Stimulated activated CD4-positive, alpha-beta T cell treated with anti-CD3 and anti-CD28 coated beads, Interleukin-15, amount 100 ng/mL, for 1 hour (primary cell): ENCODE measurements at regions not wholly inside any gene's neighbourhood (a gene's known extent, or its start where the extent isn't known, plus 50 kb on each side); places are given as distances from the start of the nearest gene placed in this dataset.
"Not testable (repeated sequence)": the region's sequence is repeated elsewhere in the genome, so short reads cannot be mapped to it uniquely, and the experiment has no call there.

Source experiments
- DNase-seq, 2 donors: peaks; one replicate each; pipeline ENCODE4 v3.0.0-alpha.2; 2020; ENCODE audit warnings: low read depth in 1 of 2, low spot score in 1 of 2

DNA sequence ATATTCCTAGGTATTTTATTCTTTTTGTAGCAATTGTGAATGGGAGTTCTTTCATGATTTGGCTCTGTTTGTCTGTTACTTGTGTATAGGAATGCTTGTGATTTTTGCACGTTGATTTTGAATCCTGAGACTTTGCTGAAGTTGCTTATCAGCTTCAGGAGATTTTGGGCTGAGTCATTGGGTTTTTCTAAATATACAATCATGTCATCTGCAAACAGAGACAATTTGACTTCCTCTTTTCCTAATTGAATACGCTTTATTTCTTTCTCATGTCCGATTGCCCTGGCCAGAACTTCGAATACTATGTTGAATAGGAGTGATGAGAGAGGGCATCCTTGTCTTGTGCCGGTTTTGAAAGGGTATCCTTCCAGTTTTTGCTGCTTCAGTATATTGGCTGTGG lies 234.6 kb upstream of the RASGRP1 start:
- not testable (repeated sequence) for DNase-seq

DNA sequence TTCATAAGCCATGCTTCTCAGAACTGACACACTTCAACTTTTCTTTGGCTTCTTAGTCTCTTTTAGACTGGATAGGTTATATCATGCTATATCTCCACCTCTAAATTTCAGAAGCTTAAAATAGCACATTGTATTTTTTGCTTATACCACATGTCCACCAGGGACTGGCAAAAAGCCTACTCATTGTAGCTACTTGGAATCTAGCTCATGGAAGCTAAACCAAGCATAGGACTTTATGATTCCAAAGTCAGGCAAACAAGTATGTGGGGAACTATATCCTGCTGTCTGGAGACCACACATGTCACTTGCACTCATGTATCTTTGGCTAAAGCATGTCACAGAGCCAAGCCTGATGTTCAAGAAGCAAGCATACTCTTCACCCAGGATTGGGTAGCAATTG lies 245.0 kb upstream of the RASGRP1 start:
- DNase-seq, result no peak

DNA sequence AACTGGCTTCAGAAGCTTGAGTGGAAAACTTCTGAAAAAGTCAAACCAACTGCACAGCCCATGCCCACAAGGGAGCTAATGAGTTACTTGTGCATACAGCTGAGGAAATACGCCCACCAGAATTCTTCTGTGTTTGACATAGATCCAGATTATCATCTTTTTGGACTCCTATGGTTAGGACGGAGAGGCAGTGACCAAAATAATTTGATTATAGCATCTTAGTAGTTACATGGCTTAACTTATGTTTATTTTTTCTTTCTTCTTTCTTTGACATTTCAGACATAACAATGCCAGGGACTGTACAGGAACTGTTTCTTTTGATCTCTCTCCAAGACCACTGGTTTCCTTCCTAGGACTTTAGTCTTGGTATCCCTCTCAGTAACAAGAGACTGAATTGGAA lies 246.1 kb upstream of the RASGRP1 start:
- DNase-seq, result no peak

DNA sequence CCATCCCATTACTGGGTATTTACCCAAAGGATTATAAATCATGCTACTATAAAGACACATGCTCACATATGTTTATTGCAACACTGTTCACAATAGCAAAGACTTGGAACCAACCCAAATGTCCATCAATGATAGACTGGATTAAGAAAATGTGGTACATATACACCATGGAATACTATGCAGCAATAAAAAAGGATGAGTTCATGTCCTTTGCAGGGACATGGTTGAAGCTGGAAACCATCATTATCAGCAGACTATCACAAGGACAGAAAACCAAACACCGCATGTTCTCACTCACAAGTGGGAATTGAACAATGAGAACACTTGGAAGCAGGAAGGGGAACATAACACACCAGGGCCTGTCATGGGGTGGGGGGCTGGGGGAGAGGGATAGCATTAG lies 249.6 kb upstream of the RASGRP1 start:
- not testable (repeated sequence) for DNase-seq

DNA sequence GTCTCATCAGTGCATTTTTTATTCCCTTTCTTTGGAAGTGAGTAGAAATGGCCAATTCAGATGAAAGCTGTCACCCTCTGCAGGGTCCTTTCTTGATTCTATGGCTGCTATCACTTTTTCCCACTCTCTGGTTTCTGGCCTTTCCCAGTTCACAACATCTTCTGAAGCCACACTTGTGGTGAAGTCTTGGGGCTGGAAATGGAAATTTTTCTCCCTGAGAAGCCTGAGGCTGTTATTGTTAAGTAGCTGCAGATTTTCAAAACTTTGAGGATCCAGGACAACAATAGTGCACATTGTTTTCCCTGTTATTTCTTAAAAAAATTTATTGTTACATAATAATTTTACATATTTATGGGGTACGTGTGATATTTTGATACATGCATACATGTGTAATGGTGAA lies 250.3 kb upstream of the RASGRP1 start:
- no peak for DNase-seq

DNA sequence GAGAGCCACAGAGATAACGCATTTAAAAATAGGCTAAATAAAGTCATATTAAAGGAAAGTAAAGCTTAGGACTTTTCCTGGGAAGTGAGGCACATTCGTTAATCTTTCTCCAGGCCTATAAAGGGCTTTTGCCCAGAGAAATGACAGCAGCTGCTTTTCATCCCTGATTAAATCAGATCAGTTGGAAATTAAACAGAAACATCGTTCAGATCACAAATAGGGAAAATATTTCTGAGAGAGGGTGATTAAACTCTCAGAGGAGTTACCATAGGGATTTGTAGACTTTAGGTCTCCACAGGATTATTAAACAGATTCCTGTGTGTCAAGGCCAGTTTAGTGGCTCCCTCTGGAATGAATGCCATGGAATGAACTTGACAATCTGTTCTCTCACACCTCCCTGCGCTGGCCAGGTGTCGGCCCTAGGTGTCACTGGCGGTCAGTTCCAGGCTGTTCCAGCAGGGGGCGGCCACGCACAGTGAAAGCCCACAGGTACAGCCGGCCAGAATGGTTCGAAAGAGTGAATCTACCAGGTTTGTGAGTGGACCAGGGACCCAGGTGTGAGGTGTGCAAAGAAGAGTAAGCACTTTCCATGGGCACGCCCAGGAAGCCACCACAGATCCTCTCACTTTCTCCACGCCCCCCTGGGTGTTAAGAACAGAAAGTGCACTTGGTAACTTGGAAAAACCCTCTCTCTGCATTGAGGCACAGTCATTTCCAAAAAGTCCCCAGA lies 253.0 kb upstream of the RASGRP1 start:
- DNase-seq, result peak; percentile 66 to 71

DNA sequence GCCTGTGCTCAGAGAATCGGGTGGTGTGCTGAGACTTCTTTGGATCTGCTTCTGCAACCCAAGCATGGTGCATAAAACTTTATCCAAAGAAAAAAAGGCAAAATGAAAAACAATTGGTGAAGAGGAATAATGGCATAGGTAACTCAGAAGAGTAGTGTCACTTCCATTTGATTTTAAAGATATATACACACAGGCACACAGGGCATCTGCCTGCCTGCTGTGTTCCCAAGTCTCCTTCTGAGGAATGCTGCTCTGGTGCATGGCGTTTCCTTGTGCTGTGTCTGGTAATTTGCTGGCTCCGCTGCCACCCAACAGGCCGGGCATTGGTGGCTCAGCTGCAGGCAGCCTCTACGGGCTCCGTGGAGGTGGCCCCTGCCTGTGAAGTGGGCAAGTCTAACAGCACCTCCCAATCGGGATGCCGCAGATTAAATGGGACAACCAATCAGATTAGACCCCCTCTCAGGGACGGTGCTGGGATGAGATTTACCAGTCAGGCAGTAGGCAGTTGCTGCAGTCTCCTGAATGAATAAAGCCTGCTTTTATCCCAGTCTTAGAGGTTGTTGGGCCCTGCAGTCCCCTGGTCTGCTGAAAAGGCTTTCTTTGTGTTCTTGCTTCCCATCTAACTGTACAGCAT lies 253.7 kb upstream of the RASGRP1 start:
- no peak for DNase-seq

DNA sequence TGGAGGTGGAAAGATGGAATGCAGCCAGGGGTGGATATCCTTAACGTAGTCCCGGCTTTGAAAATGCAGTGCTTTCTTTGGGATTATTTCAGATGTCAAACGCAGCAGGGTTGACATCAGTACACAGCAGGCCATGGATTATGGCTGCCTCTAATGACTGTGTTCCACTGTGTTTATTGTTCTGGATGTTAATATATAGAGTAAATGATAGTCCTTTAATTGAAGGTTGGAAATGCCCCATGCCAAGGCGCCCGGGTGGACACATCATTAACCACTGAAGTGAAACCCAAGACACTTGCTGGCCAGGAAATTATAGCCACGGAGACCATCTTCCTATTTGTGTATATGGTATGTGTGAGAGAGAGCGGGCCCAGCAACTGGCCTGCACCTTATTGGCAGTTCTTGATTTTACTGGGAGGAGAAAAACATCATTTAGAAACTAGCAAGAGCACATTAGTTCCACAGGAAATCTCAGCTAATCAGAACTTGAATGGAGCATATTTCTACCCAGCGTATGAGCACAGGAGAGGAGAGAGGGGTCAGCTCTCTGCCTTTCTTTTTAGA lies 254.9 kb upstream of the RASGRP1 start:
- no peak for DNase-seq

DNA sequence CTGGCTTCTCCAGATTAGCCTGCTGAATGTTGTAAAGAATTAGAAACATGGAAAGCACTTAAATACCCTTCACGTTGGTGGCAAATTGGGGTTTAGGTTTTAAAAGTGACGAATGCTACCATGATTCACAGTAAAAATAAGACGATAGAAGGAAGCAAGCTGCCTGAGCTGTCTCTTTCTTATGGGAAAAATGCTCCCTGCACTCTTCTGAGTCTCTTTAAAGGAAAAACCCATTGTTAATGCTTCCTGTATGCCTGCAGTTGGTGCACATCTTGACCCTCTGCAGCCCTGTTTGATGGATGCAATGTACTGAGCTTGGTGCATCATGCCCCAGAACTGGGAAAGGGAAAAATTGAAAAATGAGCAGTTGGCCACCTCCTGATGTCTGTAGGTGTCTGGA lies 258.6 kb upstream of the RASGRP1 start:
- no peak for DNase-seq

DNA sequence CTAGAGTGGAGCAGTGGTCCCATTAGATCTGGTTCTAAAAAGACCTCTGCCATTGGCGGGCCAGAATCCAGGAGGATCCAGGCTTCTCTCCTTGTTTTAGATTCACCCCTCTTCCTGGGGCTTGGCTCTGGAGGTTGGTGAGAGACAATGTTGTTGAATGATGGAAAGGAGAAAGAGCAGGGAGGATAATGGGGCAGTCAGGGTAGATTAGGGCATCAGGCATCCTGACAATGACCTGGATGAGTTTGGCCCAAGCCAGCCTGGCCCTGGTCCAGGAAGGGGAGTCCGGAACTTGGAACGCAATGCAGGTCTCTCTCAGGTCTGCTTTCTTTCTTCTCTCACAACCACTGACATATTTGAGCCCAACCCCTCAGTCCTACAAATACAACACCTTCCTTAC lies 260.1 kb upstream of the RASGRP1 start:
- DNase-seq, result no peak

DNA sequence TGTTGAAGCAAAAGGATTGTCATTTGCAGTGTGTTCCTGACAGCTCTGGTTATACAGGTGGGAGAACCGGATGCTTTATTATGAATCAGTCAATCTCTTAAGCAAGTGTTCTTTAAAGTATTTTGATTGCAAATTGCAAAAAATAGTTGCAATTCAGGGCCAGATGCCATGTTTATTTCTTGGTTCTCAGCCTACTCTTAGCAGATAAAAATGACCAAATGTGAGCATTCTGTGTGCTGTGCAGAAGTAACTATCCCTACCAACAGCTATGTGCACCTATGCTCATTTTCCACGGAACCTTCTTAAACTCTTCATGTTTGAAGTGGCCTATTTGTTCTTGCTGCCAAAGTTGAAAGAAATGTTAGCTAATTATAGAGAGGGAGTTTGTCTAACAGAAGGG lies 262.3 kb upstream of the RASGRP1 start:
- no peak for DNase-seq

DNA sequence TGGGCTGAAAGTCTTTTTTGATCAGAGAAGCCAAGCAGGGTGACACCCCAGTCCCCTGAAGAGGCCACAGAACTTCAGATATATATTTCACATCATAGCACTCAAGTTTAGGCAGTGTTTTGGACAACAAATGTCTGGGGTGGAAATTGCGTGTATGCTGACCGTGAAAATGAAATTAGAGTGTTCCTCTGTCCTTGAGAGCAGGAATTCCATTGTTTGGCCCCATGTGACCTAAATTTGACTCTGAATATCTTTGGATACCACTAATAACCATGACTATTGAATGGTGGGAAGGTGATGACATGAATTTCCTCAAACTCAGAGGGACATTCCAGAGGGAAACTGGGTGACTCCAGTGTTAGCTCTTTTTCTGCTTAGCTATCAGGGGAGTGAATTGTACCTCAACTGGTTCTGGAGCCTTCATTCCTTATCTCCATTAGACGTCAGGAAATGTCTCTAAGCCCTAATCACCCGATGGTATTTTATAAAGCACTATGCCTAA lies 263.5 kb upstream of the RASGRP1 start:
- no peak for DNase-seq

DNA sequence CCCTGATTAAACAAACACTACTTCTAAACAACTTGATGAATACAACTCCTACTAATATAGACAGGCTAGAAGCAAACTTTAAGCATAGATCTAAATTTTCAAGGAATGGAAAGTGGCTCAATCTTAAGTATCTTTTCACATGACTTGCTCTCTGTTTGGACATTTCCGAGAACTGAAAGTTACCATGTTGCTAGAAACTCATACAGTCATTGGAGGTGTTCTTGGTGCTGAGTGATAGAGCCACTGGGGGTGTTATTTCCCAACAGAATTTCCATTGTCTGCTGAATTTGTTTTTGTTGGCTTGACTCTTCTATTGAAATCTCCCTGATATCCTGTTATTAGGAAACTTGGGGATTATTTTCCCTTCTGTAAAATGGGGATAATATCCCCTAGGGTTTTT lies 264.5 kb upstream of the RASGRP1 start:
- no peak for DNase-seq

DNA sequence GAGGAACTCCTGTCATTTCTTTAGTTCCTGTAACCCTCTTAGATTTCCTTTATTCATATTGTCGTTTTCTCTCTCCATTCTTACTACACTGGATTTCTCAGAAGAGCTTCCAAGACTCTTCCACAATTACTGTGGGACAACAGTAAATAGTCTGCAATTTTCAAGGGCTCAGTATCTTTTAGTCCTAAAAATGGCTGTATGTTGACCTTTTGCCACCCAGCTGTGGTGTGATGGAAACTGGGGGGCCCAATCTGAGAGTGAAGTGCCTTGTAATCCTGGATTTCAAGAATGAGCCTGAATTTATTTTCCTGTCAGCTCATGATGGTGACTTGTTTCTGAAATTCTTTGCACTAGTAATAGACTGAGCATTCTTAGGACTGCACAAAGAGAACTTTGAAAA lies 277.6 kb upstream of the RASGRP1 start:
- no peak for DNase-seq

DNA sequence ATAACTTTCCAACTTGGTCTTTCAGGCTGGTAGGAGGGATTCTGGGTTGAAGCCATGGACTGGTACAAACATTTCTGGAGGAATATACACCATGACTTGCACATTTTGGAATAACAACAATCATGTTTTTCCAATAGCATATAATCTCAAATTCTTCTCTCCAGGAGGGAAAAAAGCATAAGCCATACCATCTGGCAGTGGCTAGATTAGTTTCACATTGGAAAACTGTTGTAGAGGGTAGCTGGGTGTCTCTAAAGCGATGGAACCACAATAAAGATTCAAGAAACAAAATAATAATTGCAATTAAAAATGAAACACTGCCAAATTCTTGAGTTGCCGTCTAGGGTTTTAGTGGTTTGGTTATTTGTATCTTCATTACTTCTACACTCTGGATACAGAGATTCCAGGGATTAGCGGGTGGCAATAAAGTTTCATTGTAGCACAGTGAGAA lies 278.5 kb upstream of the RASGRP1 start:
- no peak for DNase-seq

DNA sequence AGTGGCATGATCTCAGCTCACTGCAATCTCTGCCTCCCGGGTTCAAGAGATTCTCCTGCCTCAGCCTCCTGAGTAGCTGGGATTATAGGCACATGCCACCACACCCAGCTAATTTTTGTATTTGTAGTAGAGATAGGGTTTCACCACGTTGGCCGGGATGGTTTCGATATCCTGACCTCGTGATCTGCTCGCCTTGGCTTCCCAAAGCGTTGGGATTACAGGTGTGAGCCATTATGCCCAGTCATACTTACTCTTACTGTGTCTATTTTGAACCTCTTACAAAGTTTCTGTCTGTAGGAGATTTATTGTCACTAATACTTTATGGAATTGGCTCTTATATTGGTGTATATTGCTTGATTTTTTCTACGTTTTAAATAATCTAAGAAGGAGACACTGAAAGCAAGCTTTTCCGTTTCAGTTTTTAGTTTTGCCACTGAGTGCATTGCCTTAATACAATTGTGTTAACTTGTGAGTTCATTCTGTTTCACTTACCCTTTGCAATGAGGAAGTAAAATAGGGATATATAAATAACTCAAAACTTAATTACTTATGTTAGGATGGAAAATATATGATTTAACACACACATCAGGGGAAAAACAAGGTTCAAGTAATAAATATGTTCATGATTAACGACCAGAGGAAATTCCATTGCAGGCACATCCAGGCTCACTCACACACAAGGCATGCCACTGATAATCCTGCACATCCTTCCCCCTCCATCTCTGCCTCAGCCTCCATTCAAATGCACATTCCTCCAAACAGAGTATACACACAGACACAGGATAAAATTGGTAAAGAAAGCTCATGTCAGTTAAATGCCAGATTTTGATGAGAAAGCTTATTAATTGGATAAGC lies 279.3 kb upstream of the RASGRP1 start:
- no peak for DNase-seq

DNA sequence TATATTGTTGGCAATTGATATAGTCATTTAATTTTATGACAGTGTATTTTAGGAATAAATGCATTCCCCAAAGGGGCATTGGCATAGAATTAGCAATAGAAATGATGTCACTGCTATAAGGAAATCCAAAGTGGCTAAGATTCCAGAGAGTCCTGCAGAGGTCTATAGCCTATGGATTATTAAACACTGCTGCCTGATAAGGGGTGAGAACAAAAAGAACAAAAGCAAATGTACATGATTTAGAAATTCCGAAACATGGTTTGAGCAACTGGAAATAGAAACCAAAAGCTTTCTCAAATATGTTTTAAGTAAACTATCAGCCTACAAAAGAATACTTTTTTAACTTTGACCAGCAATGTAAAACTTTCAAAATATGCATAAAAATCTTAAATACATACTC lies 280.1 kb upstream of the RASGRP1 start:
- DNase-seq, result no peak

DNA sequence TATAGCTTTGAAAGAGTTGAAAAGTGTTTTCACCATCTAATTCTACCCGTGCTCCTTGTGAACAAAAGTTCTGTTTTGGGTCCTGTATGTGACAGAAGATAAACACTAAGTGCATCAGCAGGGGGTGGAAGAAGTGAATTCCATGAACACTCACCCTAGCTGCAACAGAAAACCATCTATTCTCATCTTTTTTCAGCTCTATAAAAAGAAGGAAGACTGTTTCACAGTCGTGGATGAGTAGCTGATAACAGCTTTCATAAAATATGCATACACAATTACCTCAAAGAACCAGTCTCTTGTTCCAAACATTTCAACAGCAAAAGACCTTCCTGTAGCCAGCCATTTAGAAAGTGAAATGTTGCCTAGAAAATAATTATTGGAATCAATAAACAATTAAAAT lies 281.7 kb upstream of the RASGRP1 start:
- DNase-seq, result no peak

DNA sequence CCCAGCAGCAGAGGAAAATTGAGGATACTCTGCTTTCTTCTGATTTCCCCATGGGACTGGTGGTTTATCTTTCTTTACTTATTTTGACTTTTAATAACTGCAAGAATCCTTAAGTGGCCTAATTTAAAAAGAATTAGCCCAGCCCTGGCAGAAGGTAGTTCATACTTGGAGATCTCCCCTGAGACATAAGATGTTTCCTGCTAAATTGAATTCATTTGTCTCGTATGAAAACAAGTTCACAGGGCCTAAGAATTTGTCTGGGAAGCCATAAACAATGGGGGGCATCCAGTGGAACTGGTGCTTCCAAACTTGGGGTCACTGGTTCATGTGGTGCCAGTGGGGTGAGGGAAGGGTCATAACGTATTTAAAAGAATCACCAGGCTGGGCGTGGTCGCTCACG lies 283.1 kb upstream of the RASGRP1 start:
- no peak for DNase-seq

DNA sequence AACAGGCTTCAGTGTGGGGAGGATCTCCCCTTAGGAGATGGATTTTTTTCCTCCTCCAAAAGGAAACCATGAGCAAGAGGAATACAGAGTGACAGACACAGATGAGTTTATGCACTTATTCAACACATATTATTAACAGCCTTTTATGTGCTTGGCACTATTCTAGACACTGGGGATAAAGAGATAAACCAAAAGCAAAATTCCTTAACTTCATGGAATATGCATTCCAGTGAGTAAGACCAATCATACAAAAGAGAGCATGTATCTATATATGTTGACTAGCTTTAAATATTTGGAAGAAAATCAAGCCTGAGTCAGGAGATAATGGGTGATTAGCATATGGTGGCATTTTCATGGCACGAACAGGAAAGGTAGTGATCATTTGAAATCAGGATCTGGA lies 284.4 kb upstream of the RASGRP1 start:
- DNase-seq, result no peak

DNA sequence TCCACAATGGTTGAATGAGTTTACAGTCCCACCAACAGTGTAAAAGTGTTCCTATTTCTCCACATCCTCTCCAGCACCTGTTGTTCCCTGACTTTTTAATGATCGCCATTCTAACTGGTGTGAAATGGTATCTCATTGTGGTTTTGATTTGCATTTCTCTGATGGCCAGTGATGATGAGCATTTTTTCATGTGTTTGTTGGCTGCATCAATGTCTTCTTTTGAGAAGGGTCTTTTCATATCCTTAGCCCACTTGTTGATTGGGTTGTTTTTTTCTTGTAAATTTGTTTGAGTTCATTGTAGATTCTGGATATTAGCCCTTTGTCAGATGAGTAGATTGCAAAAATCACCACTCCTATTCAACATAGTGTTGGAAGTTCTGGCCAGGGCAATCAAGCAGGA lies 287.6 kb upstream of the RASGRP1 start:
- not testable (repeated sequence) for DNase-seq

DNA sequence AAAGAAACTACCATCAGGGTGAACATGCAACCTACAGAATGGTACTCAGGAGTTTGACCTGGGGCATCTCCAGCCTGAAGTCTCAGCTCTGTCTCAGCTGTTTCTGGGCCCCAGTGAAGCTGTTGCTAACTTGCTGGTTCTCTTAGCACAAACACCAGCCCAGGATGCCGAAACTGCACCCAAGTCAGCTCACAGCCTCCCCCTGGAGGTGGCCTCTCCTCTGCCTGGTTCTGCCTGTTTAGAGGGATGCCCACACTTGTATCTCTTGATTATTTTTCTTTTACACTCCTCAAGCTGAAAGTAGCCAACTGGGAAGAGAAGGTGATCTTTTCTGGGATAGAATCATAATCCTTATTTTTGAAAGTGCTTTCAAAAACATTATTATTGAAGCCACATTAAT lies 289.0 kb upstream of the RASGRP1 start:
- peak in 1 of 2 donors; percentile 7 for DNase-seq
